ENCODE measurements at regions not wholly inside any gene's neighbourhood (a gene's known extent, or its start where the extent isn't known, plus 50 kb on each side); places are given as distances from the start of the nearest gene placed in this dataset.

DNA sequence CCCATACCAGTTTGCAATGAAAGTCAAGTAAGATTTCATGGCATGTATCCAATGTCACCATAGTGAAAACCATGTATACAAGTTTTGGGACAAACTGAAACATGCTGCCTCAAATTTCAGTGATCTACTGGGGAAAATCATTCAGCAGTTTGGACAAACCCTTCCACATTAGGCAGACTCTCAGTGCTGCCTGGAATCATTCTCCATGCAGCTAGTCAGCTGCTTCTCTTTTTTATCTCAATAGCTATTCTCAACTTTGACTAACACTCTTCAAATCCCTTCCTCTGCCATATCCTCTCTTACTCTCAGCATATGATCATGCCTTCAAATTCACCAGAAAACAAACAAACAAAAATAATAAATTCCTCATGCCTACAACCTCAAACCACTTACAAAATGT, 323.3 kb downstream of the MAN2A1 start:
- no peaks in the 10 kb centered on the region for H4K20me1 ChIP-seq (replicated peaks; ENCODE audit: control insufficient read depth, extremely low read depth, insufficient read depth, low read length)
- no peak overlapping the region for H3K27ac ChIP-seq (ENCODE audit: insufficient read depth, low read depth, low read length)
- intact Hi-C loops (cut with micrococcal nuclease) = no loop called here
- H3K9me3 ChIP-seq (replicated peaks; ENCODE audit: control insufficient read depth, insufficient read depth, low read length) = no peaks in the 10 kb centered on the region
- H3K9me1 ChIP-seq (replicated peaks; ENCODE audit: control insufficient read depth, extremely low read depth, insufficient read depth, low read length) = no peaks in the 10 kb centered on the region
- H3K79me2 ChIP-seq (ENCODE audit: control insufficient read depth, insufficient read depth, low read length) = no peaks in the 10 kb centered on the region
- no peak overlapping the region for H3K4me3 ChIP-seq (replicated peaks in 1 of 3; ENCODE audit: insufficient read depth in 1 of 3, low read depth in 1 of 3, low read length in 3 of 3)
- H3K9ac ChIP-seq (replicated peaks; ENCODE audit: extremely low read depth, insufficient read depth, low read length) = no peak overlapping the region
- dilution Hi-C loops (cut with MboI; ENCODE audit: extremely low pct_ligation_motif_present, low sequenced_read_pairs) = no loop called here
- TF ChIP-seq FOS (IDR thresholded peaks at IDR 0.05; ENCODE audit: borderline replicate concordance, insufficient read depth, low read length) (no peak), EZH2 (IDR thresholded peaks at IDR 0.05; ENCODE audit: borderline replicate concordance, low read depth, low read length, severe bottlenecking) (no peak), JUN (IDR thresholded peaks at IDR 0.05; ENCODE audit: borderline replicate concordance, insufficient read depth, insufficient read length, low read depth) (no peak), POLR2AphosphoS5 (IDR thresholded peaks at IDR 0.05; ENCODE audit: insufficient read depth, low read depth, low read length) (no peak), MYC (IDR thresholded peaks at IDR 0.05; ENCODE audit: low read depth, low read length) (no peak), POLR2A (IDR thresholded peaks at IDR 0.05; ENCODE audit: low read depth, low read length) (no peak), GATA2 (IDR thresholded peaks at IDR 0.05; ENCODE audit: insufficient read depth, insufficient read length, low read depth, low read length) (no peak)
- TF ChIP-seq, protein P1, sequence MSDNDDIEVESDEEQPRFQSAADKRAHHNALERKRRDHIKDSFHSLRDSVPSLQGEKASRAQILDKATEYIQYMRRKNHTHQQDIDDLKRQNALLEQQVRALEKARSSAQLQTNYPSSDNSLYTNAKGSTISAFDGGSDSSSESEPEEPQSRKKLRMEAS (IDR thresholded peaks at IDR 0.05; ENCODE audit: insufficient read depth, insufficient read length) = no peak
- TF ChIP-seq, protein P2, sequence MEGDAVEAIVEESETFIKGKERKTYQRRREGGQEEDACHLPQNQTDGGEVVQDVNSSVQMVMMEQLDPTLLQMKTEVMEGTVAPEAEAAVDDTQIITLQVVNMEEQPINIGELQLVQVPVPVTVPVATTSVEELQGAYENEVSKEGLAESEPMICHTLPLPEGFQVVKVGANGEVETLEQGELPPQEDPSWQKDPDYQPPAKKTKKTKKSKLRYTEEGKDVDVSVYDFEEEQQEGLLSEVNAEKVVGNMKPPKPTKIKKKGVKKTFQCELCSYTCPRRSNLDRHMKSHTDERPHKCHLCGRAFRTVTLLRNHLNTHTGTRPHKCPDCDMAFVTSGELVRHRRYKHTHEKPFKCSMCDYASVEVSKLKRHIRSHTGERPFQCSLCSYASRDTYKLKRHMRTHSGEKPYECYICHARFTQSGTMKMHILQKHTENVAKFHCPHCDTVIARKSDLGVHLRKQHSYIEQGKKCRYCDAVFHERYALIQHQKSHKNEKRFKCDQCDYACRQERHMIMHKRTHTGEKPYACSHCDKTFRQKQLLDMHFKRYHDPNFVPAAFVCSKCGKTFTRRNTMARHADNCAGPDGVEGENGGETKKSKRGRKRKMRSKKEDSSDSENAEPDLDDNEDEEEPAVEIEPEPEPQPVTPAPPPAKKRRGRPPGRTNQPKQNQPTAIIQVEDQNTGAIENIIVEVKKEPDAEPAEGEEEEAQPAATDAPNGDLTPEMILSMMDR (IDR thresholded peaks at IDR 0.05; ENCODE audit: extremely low read depth in 1 of 2, insufficient read depth in 1 of 2, low read depth in 1 of 2, low read length in 2 of 2) = no peak
- no peak overlapping the region for H3K4me2 ChIP-seq (ENCODE audit: insufficient read depth, low read length)
- no peak overlapping the region for H2AFZ ChIP-seq (ENCODE audit: low read depth, low read length)
- H3K36me3 ChIP-seq (ENCODE audit: control insufficient read depth in 2 of 2, extremely low read depth in 1 of 2, insufficient read depth in 2 of 2, low read length in 2 of 2) = no peaks in the 10 kb centered on the region
- DNase-seq (ENCODE audit: low read depth, low spot score) = no peak
- H3K4me1 ChIP-seq (ENCODE audit: control insufficient read depth, extremely low read depth, insufficient read depth, low read length) = no peaks in the 10 kb centered on the region
- ChIA-PET CTCF (no interaction called here), POLR2A (no interaction called here)
- H3K27me3 ChIP-seq (ENCODE audit: control insufficient read depth in 2 of 2, insufficient read depth in 2 of 2, low read length in 2 of 2) = no peaks in the 10 kb centered on the region
- BruUV-seq (replicated peaks) = no TSS peak
- no peak for FAIRE-seq

All from endothelial cell of umbilical vein (primary cell).